ENCODE measurements at regions not wholly inside any gene's neighbourhood (a gene's known extent, or its start where the extent isn't known, plus 50 kb on each side); places are given as distances from the start of the nearest gene placed in this dataset.

DNA sequence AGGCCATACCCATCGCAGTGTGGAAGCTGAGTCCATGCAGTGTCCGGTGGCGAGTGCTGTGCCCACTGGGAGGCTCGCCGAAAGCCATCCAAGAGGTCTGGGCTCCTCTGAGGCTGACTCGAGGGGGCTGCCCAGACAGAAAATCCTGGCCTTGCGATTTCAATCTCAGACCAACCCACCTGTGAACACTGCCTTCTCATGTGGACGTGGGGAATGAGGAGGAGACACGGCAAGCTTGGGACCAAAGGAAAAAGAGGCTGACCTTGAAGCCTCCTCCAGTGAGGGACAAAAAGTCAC lies 157.2 kb upstream of the AFDN start:
- no peaks in the 10 kb centered on the region for H3K36me3 ChIP-seq (ENCODE audit: control insufficient read depth, insufficient read depth, low read length)
- no peak overlapping the region for H3K14ac ChIP-seq (replicated peaks; ENCODE audit: low read depth, low read length)
- DNase-seq: no peak
- H3K27me3 ChIP-seq (ENCODE audit: control insufficient read depth, insufficient read depth, low read length): no peaks in the 10 kb centered on the region
- no peak overlapping the region for H3K23ac ChIP-seq (ENCODE audit: low read depth, low read length)
- no peak overlapping the region for H2AK5ac ChIP-seq (ENCODE audit: low read depth, low read length)
- H2BK5ac ChIP-seq (ENCODE audit: low read depth, low read length, poor library complexity, severe bottlenecking): no peak overlapping the region
- no peak overlapping the region for H3K4me3 ChIP-seq (ENCODE audit: insufficient read depth, low read depth, low read length)
- H4K8ac ChIP-seq (ENCODE audit: low read depth in 2 of 2, low read length in 2 of 2): no peak overlapping the region
- H3K4ac ChIP-seq (ENCODE audit: low read depth, low read length): no peak overlapping the region
- ATAC-seq (ENCODE audit: low read depth): no peak
- H3K4me1 ChIP-seq (ENCODE audit: control insufficient read depth, insufficient read depth, low read length): no peaks in the 10 kb centered on the region
- dilution Hi-C loops (cut with HindIII; ENCODE audit: low sequenced_read_pairs, unreplicated experiment): no loop called here
- ChIA-PET POLR2A (ENCODE audit: unreplicated experiment) (no interaction called here), CTCF (no interaction called here)
- no peak overlapping the region for H2BK15ac ChIP-seq (ENCODE audit: low read depth, low read length)
- H3K9ac ChIP-seq (ENCODE audit: low read depth, low read length): no peak overlapping the region
- H3K9me1 ChIP-seq (ENCODE audit: insufficient read depth, low read length): no peaks in the 10 kb centered on the region
- intact Hi-C loops (cut with micrococcal nuclease): no loop called here
- no peak overlapping the region for H2AK9ac ChIP-seq (replicated peaks; ENCODE audit: low read depth, low read length, poor library complexity)
- WGBS, 2 experiments (ENCODE audit: extremely low coverage in 2 of 2, insufficient read length in 1 of 2): no CpG with 5 or more reads among the region's 9 CpGs
- H2AFZ ChIP-seq (replicated peaks; ENCODE audit: low read length, poor library complexity): no peak overlapping the region
- no peak overlapping the region for H3K18ac ChIP-seq (ENCODE audit: low read depth, low read length)
- no peak overlapping the region for H3K56ac ChIP-seq (ENCODE audit: extremely low read depth, insufficient read depth, low read length)
- H4K20me1 ChIP-seq (ENCODE audit: insufficient read depth, low read length): no peaks in the 10 kb centered on the region
- no peak overlapping the region for H2BK120ac ChIP-seq (ENCODE audit: low read depth, low read length)
- no peak overlapping the region for H2BK20ac ChIP-seq (ENCODE audit: low read depth, low read length)
- H3K79me1 ChIP-seq (ENCODE audit: low read depth in 1 of 2, low read length in 2 of 2): no peaks in the 10 kb centered on the region
- TF ChIP-seq RCOR1 (IDR thresholded peaks at IDR 0.05; ENCODE audit: insufficient replicate concordance, low read length): no peak
- no peak for TF ChIP-seq MXI1 (IDR thresholded peaks at IDR 0.05; ENCODE audit: borderline replicate concordance, low read depth, low read length)
- no peak for TF ChIP-seq FOS (IDR thresholded peaks at IDR 0.05; ENCODE audit: low read depth, low read length)
- TF ChIP-seq BHLHE40 (IDR thresholded peaks at IDR 0.05; ENCODE audit: low read depth, low read length): no peak
- TF ChIP-seq SMC3 (IDR thresholded peaks at IDR 0.05; ENCODE audit: low read depth, low read length): no peak
- TF ChIP-seq, protein P1, sequence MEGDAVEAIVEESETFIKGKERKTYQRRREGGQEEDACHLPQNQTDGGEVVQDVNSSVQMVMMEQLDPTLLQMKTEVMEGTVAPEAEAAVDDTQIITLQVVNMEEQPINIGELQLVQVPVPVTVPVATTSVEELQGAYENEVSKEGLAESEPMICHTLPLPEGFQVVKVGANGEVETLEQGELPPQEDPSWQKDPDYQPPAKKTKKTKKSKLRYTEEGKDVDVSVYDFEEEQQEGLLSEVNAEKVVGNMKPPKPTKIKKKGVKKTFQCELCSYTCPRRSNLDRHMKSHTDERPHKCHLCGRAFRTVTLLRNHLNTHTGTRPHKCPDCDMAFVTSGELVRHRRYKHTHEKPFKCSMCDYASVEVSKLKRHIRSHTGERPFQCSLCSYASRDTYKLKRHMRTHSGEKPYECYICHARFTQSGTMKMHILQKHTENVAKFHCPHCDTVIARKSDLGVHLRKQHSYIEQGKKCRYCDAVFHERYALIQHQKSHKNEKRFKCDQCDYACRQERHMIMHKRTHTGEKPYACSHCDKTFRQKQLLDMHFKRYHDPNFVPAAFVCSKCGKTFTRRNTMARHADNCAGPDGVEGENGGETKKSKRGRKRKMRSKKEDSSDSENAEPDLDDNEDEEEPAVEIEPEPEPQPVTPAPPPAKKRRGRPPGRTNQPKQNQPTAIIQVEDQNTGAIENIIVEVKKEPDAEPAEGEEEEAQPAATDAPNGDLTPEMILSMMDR (conservative IDR thresholded peaks at IDR 0.05; ENCODE audit: low read depth, low read length): no peak
- no peak for TF ChIP-seq RFX5 (IDR thresholded peaks at IDR 0.05; ENCODE audit: low read depth, low read length)
- H4K91ac ChIP-seq (ENCODE audit: insufficient read depth, low read depth, low read length): no peak overlapping the region
- BruUV-seq (replicated peaks): no TSS peak
- in situ Hi-C loops (cut with MboI; ENCODE audit: low sequenced_read_pairs): no loop called here
- no peak overlapping the region for H3K27ac ChIP-seq (ENCODE audit: insufficient read depth, low read length)
- H4K5ac ChIP-seq (ENCODE audit: low read depth, low read length): no peak overlapping the region
- peaks cover 69% of the 10 kb centered on the region for H3K9me3 ChIP-seq (ENCODE audit: control insufficient read depth, insufficient read depth, low read length)
- H3K4me2 ChIP-seq (ENCODE audit: low read depth, low read length): no peak overlapping the region

Measured in IMR-90 (cell line).